GM21576 (cell line): ENCODE measurements at regions not wholly inside any gene's neighbourhood (a gene's known extent, or its start where the extent isn't known, plus 50 kb on each side); places are given as distances from the start of the nearest gene placed in this dataset.
"Not testable (repeated sequence)": the region's sequence is repeated elsewhere in the genome, so short reads cannot be mapped to it uniquely, and the experiment has no call there.

Experiments
- ATAC-seq: cut with Tn5 transposase; IDR thresholded peaks from one replicate; pipeline ENCODE4 v1.9.1; 2021; ENCODE audit warnings: mild to moderate bottlenecking, moderate library complexity; ENCODE audit not compliant: unreplicated experiment

DNA sequence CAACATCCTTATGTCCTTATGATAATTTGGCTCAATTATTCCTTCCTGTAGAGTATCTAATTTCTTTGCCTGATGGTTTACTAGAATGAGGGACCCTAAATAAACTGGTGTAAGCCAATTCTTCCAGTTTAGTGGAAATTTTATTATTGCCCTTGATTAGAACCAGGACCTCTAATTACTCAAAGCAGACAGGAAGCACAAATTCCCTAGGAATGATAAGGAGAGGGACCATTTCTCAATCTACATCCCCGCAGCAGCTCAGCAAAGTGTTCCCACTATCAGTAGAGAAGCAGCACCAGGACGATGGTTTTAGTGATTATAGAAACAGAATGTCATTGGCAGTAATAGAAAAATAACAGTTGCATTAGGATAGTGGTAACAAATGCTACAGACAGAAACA lies 97.1 kb downstream of the PLPPR4 start:
- no peak for ATAC-seq

DNA sequence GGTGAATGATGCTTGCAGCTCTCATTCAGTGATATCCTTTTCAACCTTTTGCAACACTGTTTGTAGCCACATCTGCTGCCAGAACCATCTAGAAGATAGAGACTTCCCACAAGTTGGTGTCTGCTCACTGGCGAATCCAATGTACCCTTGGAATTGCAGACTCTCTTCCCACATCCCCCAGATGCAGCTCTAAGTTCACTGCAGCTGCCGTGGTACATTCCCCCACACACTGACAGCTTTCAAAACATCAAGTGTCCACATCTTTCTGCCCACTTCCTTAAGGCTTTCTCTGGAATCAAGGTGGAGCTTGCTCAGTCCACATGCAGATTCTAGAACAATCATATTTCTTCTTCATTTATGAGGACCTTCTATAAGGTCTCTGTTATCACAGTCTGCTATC lies 99.2 kb downstream of the PLPPR4 start:
- ATAC-seq: no peak

DNA sequence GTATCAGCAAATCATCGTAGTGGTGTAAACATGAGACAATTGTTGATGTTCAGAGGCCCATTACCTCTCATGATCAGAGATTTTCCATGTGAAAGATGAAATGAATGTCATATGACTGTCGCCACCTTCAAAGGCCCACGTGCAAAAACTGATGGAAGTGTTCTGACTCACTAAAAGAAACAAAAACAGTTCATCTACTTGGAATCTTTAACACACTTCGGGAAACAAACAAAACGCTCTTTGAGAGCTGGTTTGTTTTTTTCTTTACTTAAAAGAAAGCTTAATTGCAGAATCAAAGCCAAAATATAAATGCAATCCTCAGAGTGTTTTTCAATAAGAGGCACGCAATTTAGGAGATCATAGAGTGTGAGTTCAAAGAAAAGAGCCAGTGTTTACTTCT lies 100.8 kb downstream of the PLPPR4 start:
- no peak for ATAC-seq

DNA sequence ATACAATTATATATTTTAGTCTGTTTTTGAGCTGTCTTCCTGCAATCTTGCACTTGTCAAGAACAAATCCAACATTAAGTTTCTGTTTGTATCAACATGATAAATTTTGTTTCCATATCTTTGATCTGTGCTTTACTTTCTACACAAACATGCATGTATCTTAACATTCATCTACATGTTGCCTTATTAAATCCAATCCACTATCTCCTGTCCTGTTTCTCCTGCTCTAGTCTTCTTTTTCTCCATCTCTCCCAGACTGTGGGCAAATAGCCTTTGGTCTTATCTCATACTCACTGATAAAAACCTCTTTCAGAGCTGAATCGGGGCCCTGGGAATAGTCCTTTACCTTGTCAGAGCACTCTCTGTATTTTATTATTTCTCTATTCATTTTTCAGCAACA lies 101.3 kb downstream of the PLPPR4 start:
- ATAC-seq: no peak

DNA sequence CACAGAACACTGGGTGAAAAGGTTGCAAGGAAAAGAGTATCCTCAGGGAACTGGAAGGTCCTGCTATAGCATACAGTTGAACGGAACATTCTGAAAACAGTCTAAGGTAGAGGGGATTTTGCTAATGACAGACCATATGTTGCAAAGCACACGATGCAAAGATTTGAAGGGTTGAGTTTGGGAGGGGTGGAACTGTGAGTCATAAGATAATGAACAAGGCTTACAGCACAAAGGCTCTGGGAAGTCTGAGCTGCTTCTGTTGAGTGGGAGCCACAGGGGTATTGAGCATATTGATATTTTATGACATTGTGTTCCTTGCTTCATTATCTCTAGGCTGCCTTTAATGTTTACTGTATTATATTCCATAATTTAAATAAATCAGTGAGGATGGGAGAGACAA lies 104.9 kb downstream of the PLPPR4 start:
- no peak for ATAC-seq

DNA sequence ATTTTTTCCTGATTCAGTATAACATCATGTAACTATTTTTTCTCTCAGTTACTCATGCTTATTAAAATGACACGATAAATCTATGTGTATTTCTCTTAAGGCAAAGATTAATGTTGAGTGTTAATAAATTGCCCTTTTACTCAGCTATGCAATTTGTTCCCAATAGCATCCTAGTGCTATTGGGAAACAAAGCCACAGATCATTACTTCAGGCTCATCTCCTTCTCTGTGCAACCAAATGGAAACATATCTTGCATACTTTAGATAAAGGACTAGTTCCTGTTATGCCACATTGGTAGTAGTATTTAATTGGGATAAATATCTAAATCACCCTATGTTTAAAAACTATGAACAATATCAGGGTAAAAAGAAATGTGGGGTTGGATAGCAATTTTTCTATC lies 106.2 kb downstream of the PLPPR4 start:
- no peak for ATAC-seq

DNA sequence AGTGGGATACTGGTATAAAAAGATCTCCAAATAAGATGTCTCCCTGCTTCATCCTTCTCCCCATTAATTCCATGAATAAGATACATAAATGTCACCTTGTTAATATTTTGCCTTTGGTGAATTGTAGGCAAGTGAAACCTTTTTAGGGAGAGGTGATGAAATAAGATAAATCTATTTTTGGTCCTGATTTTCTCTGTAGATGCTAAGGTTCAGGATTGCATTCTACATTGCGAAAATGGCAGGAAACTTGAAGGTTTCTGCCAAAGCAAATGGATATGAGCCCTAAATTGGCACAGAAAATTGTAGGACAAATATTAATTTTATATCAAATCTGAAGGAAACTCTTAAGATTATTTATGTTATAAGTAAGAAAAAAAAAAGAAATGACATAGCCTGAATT lies 107.1 kb downstream of the PLPPR4 start:
- ATAC-seq: no peak

DNA sequence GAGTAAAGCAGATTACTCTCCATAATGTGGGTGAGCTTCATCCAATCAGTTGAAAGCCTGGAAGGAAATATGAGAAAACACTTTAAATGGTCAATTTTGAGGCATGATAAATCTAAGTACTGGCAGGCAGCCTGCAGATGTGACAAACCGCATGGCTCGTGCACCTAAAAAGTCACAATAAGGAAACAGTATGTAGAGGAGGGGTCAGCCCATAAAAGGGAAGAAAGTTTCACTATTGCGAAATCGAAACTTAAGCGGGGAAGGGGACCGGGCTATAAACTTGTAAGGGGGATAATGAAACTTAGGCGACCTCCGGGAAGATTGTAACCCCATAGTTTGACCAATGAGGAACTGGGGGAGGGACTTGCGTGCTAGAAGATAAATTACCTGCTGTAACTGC lies 109.8 kb downstream of the PLPPR4 start:
- no peak for ATAC-seq

DNA sequence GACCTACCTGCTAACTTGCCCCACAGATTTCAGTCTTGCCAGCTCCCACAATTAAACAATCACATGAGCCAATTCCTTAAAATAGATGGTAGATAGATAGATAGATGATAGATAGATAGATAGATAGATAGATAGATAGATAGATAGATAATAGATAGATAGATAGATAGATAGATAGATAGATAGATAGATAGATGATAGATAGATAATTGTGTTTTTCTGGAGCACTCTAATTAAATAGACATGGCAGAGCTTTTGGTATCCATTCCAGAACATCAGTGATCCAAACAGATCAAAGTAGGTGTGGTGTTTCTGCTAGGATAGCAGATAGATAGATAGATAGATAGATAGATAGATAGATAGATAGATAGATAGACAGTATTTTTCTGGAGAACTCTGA lies 110.4 kb downstream of the PLPPR4 start:
- ATAC-seq: not testable (repeated sequence)

DNA sequence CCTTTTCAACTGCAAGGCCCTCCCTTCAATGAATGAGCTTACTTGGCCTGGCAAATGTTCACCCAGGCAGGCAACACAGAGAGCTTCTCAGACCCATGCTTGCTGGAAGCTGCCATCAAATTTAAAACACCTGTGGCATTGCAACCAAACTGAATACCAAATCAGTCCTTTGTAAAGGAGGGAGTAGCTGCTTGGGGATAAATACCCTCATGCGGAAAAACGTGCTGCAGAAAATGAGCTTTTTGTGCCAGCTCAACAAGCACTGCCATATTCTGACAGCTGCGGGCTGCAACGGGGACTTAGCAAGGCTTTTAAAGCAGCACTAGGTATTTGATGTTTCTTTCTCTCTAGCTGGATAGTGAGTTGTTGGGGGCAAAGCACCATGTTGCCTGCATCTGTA lies 119.7 kb downstream of the PLPPR4 start:
- ATAC-seq: no peak

DNA sequence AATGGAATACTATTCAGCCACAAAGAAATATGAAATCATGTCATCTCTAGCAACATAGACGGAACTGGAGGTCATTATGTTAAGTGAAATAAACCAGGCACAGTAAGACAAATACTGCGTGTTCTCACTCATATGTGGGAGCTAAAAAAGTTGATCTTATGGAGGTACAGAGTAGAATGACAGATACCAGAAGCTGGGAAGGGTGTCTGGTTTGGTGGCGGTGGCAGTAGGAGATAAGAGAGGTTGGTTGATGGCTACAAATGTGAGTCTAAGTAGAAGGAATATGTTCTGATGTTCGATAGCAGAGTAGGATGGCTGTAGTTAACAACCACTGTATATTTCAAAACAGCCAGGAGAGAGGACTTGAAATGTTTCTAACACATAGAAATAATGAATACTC lies 121.6 kb downstream of the PLPPR4 start:
- ATAC-seq: no peak

DNA sequence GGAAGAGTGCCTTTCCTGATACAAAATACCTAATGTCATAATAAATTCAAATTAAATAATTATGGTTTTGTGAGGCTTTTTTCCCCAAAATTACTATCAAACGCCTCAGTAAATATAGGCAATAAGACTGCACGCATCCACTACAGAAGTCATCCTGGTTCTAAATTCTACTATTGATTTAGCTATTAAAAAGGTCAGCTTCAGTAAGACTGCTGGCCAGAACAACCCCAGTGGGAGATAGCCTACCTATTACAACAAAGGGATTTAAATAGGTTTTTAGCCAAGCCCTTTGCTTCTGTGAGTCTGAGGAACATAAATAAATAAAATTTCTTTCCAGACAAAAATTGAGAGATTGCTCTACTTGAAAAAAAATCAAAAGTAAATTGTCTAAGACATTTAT lies 132.1 kb downstream of the PLPPR4 start:
- ATAC-seq: no peak

DNA sequence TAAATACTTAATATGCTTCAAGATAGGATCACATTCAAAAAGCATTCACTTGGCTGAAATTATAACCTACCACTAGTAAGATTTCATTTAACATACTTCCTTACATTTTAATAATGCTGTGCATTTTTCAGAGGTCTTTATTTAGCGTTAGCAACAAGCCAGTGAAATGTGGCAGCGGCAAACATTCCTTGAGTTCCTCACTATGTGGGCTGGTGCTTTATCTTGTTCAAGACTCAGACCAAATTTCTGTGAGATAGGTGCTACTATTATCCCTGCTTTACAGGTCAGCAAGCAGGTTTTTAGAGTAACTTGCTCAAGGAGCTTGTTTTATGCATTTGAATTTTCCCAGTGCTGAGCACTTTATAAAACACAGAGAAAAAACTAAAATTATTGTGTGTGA lies 132.7 kb downstream of the PLPPR4 start:
- ATAC-seq: no peak

DNA sequence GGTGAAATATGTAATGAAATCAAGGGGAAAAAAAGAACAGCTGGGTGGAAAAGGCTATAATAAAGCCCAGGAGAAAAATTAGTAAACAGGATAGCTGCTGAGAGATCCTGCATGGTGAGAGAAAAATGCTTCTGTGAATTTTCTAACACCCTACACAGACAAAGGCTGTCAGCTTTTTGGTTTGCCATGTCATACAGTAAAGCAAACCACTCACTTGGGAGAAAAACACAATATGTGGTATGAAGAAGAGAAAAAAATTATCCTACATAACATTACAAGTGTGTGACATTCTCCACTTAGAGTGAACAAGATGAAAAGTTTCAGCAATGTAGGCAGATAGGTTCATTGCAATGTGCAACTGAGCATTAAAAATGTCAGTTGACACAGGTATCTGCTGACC lies 133.6 kb downstream of the PLPPR4 start:
- ATAC-seq: no peak

DNA sequence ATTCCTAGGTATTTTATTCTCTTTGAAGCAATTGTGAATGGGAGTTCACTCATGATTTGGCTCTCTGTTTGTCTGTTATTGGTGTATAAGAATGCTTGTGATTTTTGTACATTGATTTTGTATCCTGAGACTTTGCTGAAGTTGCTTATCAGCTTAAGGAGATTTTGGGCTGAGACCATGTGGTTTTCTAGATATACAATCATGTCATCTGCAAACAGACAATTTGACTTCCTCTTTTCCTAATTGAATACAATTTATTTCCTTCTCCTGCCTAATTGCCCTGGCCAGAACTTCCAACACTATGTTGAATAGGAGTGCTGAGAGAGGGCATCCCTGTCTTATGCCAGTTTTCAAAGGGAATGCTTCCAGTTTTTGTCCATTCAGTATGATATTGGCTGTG lies 137.3 kb downstream of the PLPPR4 start:
- ATAC-seq: not testable (repeated sequence)

DNA sequence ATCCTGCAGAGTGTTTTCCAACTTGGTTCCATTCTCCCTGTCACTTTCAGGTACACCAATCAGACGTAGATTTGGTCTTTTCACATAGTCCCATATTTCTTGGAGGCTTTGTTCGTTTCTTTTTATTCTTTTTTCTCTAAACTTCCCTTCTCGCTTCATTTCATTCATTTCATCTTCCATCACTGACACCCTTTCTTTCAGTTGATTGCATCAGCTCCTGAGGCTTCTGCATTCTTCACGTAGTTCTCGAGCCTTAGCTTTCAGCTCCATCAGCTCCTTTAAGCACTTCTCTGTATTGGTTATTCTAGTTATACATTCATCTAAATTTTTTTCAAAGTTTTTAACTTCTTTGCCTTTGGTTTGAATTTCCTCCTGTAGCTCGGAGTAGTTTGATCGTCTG lies 140.1 kb downstream of the PLPPR4 start:
- not testable (repeated sequence) for ATAC-seq

DNA sequence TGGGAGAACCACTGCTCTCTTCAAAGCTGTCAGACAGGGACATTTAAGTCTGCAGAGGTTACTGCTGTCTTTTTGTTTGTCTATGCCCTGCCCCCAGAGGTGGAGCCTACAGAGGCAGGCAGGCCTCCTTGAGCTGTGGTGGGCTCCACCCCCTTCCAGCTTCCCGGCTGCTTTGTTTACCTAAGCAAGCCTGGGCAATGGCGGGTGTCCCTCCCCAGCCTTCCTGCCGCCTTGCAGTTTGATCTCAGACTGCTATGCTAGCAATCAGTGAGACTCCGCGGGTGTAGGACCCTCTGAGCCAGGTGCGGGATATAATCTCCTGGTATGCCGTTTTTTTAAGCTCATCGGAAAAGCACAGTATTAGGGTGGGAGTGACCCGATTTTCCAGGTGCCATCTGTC lies 141.0 kb downstream of the PLPPR4 start:
- not testable (repeated sequence) for ATAC-seq

DNA sequence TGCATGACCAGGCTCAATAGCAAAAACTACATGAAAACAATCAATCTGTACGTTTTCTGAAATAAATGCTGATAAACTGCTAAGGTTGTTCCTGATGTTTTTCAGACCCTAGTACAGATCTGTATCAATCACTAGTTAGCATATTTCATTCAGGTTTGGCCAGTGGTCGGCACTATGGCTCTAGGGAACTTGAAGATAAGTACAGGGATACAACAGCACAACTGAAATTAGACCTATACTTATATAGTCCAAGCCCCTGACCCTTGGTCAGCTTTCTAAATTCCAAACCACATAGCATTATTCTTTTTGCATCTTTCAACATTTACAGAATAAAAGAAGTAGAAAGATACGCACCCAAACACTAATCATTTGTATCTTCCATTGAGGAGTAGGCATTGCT lies 142.7 kb downstream of the PLPPR4 start:
- no peak for ATAC-seq

DNA sequence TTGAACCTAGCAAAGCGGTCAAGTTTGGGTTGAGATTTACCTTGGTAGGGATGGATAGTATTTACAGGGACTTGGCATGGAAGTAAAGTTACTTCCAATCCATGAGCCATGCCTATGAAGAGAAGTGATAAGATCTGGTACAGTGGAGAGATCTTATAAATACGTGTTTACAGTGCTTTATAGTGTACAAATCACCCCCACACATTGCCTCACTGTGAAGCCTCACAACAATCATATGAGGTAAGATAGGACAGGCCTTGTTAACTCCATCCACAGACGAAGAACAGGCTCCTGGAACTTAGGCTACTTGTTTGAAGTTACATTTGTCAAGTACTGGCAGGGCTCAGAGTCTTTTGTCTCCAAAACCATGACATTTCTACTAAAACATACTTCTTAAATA lies 159.8 kb downstream of the PLPPR4 start:
- no peak for ATAC-seq

DNA sequence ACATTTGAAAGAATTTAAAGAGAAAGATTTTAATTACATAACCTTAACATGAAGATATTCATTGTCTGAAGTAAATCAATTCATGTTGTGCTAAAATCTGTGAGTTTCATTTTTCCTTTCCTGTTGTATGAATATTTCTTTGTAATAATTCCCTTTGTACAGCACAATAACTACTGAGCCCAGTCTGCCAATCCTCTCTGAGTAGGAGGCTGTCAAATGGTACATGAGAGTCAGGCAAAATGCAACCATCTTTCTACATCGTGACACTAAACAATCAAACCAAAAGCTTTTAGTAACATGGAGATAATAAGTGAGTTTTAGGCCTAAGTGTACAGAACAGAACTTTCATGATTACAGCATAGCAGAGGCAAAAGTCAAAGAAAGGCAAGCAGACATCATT lies 165.5 kb downstream of the PLPPR4 start:
- no peak for ATAC-seq

DNA sequence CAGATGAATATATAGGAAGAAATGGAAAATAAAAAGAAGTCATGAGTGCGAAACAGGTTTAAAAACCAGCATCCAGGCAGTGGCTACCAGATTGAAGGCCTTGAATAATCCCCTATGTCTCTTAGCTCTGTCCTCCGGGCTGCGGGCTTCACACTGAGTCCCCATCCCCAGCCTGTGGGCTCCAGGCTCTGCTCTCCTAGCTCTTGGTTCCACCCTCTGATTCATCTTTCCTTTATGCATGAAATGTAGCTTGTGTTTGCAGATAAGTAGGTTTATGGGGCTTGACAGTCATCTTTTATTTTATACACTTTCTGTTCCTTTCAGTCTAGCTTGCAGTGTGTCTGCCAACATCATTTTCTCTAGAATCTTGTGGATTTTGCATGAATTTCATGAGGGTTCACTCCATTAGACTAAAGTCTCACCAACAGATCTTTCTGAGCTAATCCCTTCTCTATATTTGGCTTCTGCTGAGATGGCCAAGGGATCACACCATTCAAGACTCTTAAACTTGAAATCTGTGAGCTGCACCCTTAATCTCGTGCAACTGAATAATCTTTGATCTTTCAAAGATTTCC lies 174.5 kb downstream of the PLPPR4 start:
- no peak for ATAC-seq

DNA sequence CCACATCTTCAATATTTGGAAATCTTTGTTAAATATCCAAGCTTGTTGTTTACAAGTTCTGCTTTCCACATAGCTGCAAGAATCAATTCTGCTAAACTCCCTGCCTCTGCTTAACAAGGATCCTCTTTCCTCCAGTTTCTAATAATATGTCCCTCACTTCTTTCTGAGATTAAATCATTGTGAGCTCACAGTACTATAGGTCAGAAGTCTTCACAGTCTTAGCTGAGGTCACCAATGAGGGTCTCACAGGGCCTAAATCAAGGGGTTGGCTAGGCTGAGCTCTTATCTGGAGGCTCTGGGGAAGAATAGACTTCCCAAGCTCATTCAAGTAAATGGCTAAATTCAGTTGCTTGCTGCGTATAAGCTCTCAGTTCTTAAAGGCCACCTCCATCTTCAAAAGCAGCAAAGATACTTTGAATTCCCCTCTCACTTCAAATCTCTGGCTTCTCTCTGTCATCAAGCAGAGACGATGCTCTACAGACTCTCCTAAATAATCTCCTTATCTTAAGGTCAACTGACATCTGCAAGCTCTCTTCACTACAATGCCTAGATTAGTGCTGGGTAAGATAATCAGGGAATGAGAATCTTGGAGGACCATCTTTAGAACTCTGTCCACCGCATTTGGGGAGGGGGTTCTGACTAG lies 175.3 kb downstream of the PLPPR4 start:
- ATAC-seq: no peak
